PC-9 (cell line): ENCODE measurements at regions not wholly inside any gene's neighbourhood (a gene's known extent, or its start where the extent isn't known, plus 50 kb on each side); places are given as distances from the start of the nearest gene placed in this dataset.

Source experiments
- BruUV-seq: library from RNA; stranded (reverse); fragments of 400-500 nt; replicated peaks from 2 replicates; lab custom pipeline; 2021; lab: Mats Ljungman, UMichigan
- CTCF ChIA-PET: fragments of 300-600 bp; sonication (Branson Sonifier 250); formaldehyde crosslinking; loops from one replicate; lab custom pipeline; 2022; ENCODE audit warnings: antibody characterized with exemption; lab: Charles Lee
- POLR2A ChIA-PET: fragments of 300-600 bp; sonication (Branson Sonifier 250); formaldehyde crosslinking; loops from one replicate; lab custom pipeline; 2022; ENCODE audit warnings: antibody characterized with exemption; ENCODE audit not compliant: unreplicated experiment; lab: Charles Lee
- DNase-seq, 2 experiments: peaks; one replicate each; pipeline versions ENCODE4 v3.0.0 to v3.0.0-alpha.2; 2015 to 2022; ENCODE audit warnings: mixed read lengths in 1 of 2
- H2AFZ ChIP-seq: fragments of 200-600 bp; sonication (generic); 2 replicates; pipeline ENCODE4 v1.8.1; 2017; ENCODE audit warnings: antibody characterized with exemption
- H3F3A ChIP-seq: fragments of 200-600 bp; sonication (generic); 2 replicates; pipeline ENCODE4 v1.8.1; 2017; ENCODE audit warnings: antibody characterized with exemption, mild to moderate bottlenecking, low read depth; ENCODE audit not compliant: insufficient read depth
- H3K27ac ChIP-seq: fragments of 200-600 bp; sonication (generic); 2 replicates; pipeline ENCODE4 v1.6.1; 2016; ENCODE audit warnings: mixed run types
- H3K27me3 ChIP-seq: fragments of 200-600 bp; sonication (generic); 2 replicates; pipeline ENCODE4 v1.6.1; 2016; ENCODE audit warnings: low read depth, mixed run types; ENCODE audit not compliant: insufficient read depth
- H3K36me3 ChIP-seq: fragments of 200-600 bp; sonication (generic); 2 replicates; pipeline ENCODE4 v1.6.1; 2016; ENCODE audit warnings: low read depth, mixed run types
- H3K4me1 ChIP-seq: fragments of 200-600 bp; sonication (generic); replicated peaks from 2 replicates; pipeline ENCODE4 v1.6.1; 2016; ENCODE audit warnings: mixed run types; ENCODE audit not compliant: insufficient read depth
- H3K4me2 ChIP-seq: fragments of 200-600 bp; sonication (generic); 2 replicates; pipeline ENCODE4 v1.6.1; 2017; ENCODE audit warnings: mixed run types
- H3K4me3 ChIP-seq: fragments of 200-600 bp; sonication (generic); 2 replicates; pipeline ENCODE4 v1.6.1; 2016; ENCODE audit warnings: mixed run types
- H3K79me2 ChIP-seq: fragments of 200-600 bp; sonication (generic); 2 replicates; pipeline ENCODE4 v1.6.1; 2017; ENCODE audit warnings: low read depth, mixed run types
- H3K9me2 ChIP-seq: fragments of 200-600 bp; sonication (generic); 2 replicates; pipeline ENCODE4 v1.8.1; 2017; ENCODE audit warnings: mild to moderate bottlenecking; ENCODE audit not compliant: insufficient read depth
- H3K9me3 ChIP-seq: fragments of 200-600 bp; sonication (generic); 2 replicates; pipeline ENCODE4 v1.8.1; 2016; ENCODE audit warnings: low read depth; ENCODE audit not compliant: insufficient read depth
- H4K20me1 ChIP-seq: fragments of 200-600 bp; sonication (generic); 2 replicates; pipeline ENCODE4 v1.8.1; 2017; ENCODE audit not compliant: insufficient read depth
- EZH2 ChIP-seq: fragments of 200-600 bp; sonication (generic); IDR thresholded peaks from 2 replicates; pipeline ENCODE4 v1.8.0; 2017; ENCODE audit warnings: antibody characterized with exemption, low read depth
- intact Hi-C: fragments of 100-400 bp; cut with micrococcal nuclease; formaldehyde crosslinking; loops from one replicate; pipeline ENCODE4 v1.10.0; 2022; ENCODE audit not compliant: unreplicated experiment
- TF ChIP-seq, protein P1 (sequence below): fragments of 200-600 bp; sonication (generic); conservative IDR thresholded peaks from 2 replicates; pipeline ENCODE4 v1.6.1; 2017; ENCODE audit warnings: mixed run types, antibody characterized with exemption, mild to moderate bottlenecking, moderate library complexity

DNA sequence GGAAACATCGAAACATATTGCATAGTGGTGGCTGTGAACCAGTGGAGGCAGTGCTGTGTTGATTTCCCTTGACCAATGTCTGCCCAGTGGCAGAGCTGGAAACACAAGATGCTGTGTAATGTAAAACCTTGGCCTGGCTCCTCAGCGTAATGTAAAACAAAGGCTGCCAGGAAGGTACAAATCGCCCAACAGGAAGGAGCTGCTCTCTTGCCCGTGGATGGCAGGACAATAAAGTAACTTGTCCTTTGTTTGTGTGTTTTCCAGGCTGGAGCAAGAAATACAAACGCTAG, 143.4 kb downstream of the PALM2AKAP2 start:
- Histone ChIP-seq H3K9me3 (no peaks in the 10 kb centered on the region), H3K36me3 (no peaks in the 10 kb centered on the region), H3K4me1 (no peaks in the 10 kb centered on the region), H3K4me2 (no peak overlapping the region), H3K79me2 (no peaks in the 10 kb centered on the region), H3K9me2 (no peaks in the 10 kb centered on the region), H3K27me3 (no peaks in the 10 kb centered on the region), H3K4me3 (no peak overlapping the region), H4K20me1 (no peaks in the 10 kb centered on the region), H2AFZ (no peak overlapping the region), H3K27ac (no peak overlapping the region), H3F3A (no peaks in the 10 kb centered on the region)
- no peak for TF ChIP-seq EZH2
- TF ChIP-seq, protein P1, sequence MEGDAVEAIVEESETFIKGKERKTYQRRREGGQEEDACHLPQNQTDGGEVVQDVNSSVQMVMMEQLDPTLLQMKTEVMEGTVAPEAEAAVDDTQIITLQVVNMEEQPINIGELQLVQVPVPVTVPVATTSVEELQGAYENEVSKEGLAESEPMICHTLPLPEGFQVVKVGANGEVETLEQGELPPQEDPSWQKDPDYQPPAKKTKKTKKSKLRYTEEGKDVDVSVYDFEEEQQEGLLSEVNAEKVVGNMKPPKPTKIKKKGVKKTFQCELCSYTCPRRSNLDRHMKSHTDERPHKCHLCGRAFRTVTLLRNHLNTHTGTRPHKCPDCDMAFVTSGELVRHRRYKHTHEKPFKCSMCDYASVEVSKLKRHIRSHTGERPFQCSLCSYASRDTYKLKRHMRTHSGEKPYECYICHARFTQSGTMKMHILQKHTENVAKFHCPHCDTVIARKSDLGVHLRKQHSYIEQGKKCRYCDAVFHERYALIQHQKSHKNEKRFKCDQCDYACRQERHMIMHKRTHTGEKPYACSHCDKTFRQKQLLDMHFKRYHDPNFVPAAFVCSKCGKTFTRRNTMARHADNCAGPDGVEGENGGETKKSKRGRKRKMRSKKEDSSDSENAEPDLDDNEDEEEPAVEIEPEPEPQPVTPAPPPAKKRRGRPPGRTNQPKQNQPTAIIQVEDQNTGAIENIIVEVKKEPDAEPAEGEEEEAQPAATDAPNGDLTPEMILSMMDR = no peak
- DNase-seq = no peak
- intact Hi-C loops = no loop called here
- ChIA-PET CTCF (no interaction called here), POLR2A (interaction anchor here (0.6 kb wide), 1 partner anchor 615 kb away, joined by 4 read pairs; no protein-coding TSS in a partner anchor)
- BruUV-seq = no TSS peak

DNA sequence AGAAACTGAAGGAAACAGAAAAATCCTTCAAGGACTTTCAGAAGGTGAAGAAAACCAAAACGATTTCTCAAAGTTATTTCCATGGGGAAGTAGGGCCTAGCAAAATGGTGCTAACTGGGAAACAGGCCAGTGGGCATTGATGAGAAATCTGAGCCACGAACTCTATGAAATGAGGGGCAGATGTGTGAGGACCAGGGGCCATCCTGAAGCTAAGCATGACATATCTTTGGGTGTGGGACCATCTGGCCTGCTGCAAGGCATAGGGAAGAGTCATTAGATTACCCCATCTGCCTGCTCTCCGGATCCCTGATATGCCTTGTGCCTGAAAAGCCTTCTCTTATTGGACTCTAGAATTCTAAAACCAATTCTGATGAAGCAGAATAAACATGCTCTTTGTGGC, 143.8 kb downstream of the PALM2AKAP2 start:
- H3K4me2 ChIP-seq = no peak overlapping the region
- H4K20me1 ChIP-seq = no peaks in the 10 kb centered on the region
- H3K4me3 ChIP-seq = no peak overlapping the region
- H3K9me3 ChIP-seq = no peaks in the 10 kb centered on the region
- H3K79me2 ChIP-seq = no peaks in the 10 kb centered on the region
- H3F3A ChIP-seq = no peaks in the 10 kb centered on the region
- ChIA-PET CTCF (no interaction called here), POLR2A (no interaction called here)
- no peaks in the 10 kb centered on the region for H3K4me1 ChIP-seq
- no peaks in the 10 kb centered on the region for H3K9me2 ChIP-seq
- H3K36me3 ChIP-seq = no peaks in the 10 kb centered on the region
- BruUV-seq = no TSS peak
- no peak for DNase-seq
- H3K27ac ChIP-seq = no peak overlapping the region
- no peak overlapping the region for H2AFZ ChIP-seq
- H3K27me3 ChIP-seq = no peaks in the 10 kb centered on the region
- TF ChIP-seq EZH2 = no peak
- TF ChIP-seq, protein P1 = no peak
- intact Hi-C loops = no loop called here

DNA sequence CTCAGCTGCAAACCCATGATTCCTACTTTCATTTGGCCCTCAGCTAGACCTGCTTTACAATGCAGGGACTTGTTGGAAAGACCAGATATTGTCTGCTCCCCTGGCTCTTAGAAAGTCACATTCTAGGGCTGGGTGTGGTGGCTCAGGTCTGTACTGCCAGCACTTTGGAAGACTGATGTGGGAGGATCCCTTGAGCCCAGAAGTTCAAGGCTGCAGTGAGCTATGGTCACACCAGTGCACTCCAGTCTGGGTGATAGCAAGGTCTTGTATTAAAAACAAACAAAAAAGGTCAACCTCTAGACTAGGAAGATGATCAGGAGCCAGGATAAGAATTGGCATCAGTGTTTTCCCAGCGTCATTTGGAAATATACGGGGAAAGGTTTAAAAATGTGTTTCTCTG, 145.8 kb downstream of the PALM2AKAP2 start:
- DNase-seq = no peak
- H3K79me2 ChIP-seq = no peaks in the 10 kb centered on the region
- H3F3A ChIP-seq = no peaks in the 10 kb centered on the region
- no peak overlapping the region for H3K4me2 ChIP-seq
- H2AFZ ChIP-seq = no peak overlapping the region
- no TSS peak for BruUV-seq
- no peaks in the 10 kb centered on the region for H4K20me1 ChIP-seq
- TF ChIP-seq, protein P1 = no peak
- no peak for TF ChIP-seq EZH2
- no peaks in the 10 kb centered on the region for H3K9me3 ChIP-seq
- no peak overlapping the region for H3K4me3 ChIP-seq
- no peaks in the 10 kb centered on the region for H3K36me3 ChIP-seq
- no peak overlapping the region for H3K27ac ChIP-seq
- H3K27me3 ChIP-seq = no peaks in the 10 kb centered on the region
- CTCF ChIA-PET = no interaction called here
- no peaks in the 10 kb centered on the region for H3K9me2 ChIP-seq
- POLR2A ChIA-PET = no interaction called here
- H3K4me1 ChIP-seq = no peaks in the 10 kb centered on the region
- intact Hi-C loops = no loop called here
